DMS153 treated with DMSO at 0.1 percent for 48 hours (cell line): ENCODE measurements at regions not wholly inside any gene's neighbourhood (a gene's known extent, or its start where the extent isn't known, plus 50 kb on each side); places are given as distances from the start of the nearest gene placed in this dataset.

Experiments used
- DNase-seq: peaks from one replicate; lab custom pipeline; 2025; ENCODE audit not compliant: unreplicated experiment; lab: John Stamatoyannopoulos, UW

DNA sequence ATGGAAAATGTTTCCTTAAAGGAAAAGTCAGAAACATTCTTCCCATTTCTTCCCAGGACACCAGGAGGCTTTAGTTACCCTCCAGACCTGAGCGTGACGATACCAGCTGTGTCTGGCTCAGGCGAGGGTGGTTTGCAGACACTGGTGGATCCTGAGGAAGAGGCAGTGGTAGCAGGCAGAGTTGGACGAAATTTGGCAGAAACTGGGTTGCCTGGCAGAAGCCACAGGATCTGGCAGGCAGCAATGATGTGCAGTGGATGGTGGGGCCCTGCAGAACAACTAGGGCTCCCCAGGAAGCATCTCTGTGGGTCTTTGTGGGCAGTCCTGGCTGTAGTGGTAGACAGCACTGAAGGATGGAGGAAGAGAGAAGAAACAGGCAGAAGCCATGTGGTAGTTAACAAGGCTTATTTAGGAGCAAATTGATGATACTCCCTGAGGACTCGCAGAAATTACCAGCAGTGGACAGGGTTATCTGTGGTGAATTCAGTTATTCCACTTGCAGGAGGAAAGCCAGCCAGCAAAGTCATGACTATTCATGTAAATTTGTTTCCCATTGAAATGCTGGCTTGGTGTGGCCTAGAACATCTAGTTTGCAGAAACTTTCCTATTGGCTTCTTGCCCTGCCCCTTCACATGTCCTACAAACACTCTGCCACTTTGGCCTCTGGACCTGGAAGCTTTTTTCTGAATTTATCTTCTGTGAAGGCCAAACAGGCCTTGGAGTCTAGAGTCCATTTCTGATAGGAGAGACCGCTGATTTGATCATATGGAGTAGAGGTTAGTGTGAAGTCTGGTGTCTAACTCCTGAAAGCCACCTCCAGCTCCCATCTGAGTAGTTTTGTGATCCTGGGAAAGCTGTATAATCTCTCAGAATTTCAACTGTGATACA, 212.0 kb downstream of the DMRT2 start:
- DNase-seq = no peak

DNA sequence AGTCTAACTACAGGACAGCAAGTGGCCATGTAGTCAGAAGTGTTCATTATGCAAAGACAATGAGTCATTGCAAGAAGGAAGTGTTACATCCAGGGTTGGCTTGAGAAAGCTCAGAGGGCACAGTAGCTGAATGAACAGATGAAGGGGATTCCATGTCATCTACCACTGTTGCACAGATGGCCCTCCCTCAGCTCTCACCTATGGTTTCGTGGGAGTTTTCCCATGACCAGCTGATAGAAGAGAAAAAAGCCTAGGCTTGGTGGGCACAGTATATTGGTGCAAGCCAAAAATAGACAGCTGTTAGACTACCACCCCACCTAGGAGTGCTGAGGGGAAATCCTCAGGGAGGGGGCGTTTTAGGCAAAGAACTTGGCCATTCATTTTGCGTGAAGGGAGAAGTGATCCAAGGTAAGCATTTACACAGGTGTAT, 217.0 kb downstream of the DMRT2 start:
- DNase-seq = no peak

DNA sequence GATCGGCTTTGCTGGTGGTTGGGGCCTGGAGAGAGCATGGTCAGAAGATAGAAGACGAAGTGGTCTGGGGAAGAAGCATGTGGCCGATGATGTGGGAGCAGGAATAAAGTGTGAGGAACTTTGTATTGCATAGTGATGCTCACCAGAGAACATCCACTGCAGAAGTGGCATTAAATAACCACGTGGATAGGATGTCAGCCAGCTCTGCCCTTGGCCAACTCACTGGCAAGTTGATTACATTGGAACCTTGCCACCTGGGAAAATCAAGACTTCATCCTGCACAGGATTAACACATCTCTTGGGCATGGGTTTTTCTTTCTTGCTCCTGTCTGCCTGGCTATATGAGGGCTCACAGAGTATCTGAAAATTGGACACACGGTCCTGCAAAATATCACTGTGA, 217.4 kb downstream of the DMRT2 start:
- DNase-seq = no peak

DNA sequence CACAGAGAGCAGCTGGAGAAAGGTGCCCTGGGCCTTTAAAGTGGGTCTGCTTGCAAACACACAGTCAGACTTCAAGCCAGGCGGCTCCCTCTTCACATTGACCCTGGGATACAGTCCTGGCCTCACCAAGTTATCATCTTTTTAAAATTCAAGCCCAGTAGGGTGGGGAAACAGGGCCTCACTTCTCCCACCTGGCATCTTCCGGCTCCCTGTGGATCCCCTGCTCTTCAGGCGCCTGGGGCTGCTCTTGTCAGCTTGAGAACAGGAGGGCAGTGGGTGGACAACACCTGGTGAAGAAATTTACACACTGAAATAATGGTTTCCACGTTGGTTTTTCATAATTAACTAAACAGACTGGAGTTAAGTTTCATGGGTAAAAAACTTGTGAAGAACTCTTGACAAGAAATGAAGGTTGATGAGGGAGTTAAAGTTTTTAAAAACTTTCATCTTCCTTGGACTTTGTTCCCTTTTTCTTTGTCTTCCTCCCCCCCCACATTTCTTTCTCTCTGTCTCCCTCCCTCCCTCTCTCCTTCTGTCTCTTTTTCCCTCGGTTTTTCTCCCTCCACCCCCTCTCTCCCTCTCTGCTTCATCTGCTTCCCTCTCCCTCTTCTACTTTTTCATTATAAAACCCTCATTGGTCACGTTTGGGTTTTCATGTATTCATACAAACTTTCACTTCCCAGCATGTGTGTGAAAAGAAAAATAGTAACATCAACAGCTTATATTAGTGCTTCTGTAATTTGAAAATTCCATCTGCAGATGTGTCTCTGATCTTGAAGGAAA, 219.6 kb downstream of the DMRT2 start:
- DNase-seq = no peak

DNA sequence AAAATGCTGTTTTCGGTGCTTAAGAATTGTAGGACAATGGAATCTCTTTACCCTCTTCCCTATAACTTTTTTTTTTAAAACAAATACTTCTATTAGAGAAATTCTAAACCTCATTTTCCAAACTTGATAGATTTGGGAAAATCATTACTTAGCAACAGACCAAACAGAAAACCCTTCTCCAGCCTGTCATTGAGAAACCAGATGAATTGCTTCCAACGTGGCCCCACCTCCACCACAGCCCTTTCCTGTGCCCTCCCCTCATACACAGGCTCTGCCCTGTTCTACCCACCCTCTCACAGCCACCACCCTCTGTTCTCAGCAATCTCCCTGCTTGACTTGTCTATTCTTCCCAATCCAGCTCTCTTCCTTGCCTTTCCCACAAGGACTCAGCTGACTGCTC, 221.2 kb downstream of the DMRT2 start:
- DNase-seq = no peak

DNA sequence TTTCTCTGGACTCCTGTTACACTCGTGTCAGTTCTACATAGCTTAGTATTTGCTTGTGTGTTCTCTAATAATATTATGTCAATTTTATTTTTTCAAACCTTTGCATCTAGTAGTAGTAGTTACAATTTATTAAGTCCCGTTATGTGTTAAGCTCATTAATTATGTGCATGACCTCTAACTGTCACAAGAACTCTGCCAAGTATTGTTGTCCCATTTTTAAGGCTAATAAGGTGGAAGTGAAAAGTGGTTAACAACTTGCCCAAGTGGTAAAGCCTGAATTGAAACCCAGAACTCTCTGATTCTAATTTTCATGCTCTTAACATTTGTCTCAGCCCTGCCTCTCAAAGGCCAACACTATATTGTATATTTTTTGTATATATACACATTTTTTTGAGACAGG, 221.6 kb downstream of the DMRT2 start:
- DNase-seq = no peak

DNA sequence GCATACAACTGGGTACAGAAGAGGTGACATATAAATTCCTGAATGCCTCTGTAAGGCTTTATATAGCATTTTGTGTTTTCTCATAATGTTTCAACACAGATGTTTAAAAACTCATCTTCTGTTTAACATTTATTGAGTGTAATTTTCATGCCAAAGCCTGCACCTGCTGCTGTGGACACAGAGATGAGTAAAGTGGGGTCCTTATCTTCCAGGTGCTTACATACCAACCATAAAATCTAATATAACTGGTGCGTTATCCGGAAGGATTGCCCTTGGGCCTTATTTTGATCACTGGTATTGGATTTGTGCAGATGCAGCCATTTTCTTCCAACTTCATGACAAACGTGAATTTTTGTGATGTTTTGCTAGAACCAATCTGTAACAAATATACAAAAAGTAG, 222.3 kb downstream of the DMRT2 start:
- DNase-seq = no peak

DNA sequence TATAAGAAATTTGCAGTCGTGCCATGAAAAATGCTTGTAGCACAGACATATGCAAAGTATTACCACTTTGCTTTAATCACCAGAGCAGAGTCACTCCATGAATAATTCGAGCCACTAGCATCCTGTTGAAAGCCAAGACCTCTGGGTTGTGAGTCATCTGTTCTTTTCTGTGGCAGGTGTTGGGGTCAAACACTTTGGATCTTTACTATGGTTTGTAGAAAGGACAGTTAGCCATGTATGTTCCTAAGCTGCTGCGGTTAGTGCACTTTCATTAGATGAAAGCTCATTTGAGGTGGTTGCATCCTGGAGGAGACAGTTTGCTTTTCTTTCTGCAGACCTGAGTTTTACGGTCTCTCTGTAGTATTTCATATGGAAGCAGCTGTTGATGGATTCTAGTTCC, 223.7 kb downstream of the DMRT2 start:
- DNase-seq = no peak

DNA sequence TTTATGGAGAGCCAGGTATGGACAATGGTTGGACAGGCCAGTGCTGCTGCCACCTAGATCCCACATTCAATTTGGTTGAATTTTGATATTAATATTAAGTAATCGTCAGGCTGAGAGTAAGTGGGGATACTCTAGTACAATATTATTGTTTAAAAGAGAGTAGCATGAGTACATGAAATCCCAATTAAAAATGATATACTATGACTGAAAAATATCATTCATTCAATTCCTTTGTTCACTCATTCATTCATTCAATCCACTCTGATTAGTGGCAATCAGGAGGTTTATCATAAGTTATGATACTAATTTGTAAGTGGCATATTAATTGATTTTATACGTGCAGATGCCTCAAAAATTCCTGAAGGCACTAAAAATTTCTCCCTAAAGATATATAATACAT, 224.2 kb downstream of the DMRT2 start:
- no peak for DNase-seq

DNA sequence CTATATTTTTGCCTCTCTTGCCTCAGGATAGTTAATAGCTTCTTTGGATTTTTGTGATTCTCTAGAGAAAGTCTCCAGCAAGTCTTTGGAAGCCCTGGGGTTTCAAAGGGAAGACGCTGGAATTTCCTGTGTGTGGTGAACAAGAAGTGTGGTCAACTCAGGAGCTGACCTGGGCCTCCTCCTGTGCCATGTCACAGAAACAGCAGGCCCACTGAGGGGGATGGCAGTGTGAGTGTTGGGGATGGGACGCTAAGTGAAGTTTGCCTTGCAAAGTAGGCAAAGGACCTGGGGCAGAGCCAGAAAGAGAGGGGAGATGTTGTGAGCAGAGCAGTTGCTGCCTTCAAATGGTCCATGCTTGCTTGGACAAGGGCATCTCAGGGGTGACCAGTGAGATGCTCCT, 226.3 kb downstream of the DMRT2 start:
- no peak for DNase-seq

DNA sequence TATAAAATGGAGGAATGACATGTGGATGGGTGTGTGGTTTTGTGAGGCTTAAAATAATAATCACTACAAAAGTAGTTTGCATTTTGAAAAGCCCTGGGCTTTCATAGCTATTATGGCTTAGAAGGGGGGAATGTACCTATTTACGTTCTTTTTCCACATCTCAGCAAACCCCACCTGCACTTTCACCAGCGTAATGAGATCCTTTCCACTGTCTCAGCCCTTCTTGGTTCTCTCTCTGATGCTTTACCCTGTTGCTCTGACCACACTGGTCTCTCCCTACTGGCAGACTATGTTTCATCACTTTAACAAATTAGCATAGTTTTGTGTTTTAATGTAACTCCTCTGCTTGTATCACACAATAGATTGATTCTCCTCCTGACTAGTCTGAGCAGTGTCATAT, 234.6 kb downstream of the DMRT2 start:
- no peak for DNase-seq

DNA sequence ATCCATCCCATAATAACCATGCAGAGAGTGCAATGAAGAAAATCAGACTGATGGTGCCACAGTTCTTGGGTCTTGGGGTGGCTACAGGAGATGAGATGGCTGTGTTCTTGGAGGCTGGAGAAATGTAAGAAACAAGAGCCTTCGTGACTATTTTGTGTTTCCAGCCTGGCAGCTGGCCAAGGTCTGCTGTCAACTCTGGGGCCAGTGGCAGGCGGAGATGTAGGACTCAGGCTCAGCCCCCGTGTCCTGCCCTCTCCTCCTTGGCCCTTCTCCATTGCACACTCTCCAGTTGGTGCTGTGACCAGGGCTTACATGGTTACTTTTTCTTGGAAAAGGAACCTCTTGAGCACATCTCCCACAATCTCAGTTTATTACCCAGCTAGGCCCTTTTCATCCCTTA, 235.4 kb downstream of the DMRT2 start:
- DNase-seq = no peak

DNA sequence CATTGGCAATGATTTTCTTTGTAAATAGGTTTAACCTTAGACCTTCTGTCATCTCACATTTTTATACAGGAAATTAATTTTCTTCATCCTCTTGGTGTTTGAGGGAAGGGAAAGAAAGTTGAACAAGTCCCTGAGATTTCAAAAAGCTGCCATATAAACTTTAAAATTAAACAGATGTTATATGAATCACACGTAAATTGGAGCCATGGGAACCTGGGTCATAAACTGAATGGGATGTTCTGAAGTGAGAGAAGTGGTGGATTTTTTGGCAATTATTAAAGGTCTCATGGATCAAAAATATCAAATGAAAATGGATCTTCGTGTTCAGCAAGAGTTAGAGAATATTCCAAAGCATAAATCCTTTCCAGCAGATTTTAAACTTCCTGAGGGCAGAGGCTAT, 242.2 kb downstream of the DMRT2 start:
- no peak for DNase-seq

DNA sequence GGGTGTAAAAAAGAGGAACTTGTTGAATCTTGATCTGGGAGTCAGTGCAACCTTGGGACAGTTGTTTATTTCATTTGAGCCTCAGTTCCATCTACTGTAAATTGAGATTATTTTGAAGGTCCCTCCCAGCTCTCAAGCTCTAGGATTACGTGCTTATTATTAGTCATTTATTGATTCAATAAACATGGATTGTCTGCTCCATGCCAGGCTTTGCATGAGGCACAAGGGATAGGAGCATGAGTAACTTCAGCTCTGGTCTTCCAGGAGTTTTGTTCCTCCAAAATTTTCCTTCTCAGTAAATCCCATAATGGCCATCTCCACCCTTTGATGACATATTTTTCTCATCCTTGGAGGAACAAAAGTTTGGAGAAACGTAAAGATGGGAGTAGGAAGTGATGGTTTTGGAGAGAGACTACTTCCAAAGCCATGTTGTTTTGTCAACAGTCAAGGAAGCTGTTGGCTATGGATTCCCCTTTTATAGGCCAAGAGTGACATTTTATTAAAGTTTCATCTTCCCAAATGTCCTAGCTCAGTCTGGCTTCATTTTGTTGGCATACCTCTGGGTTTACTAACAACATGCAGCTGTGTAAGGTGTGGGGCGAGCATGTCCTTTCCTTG, 244.6 kb downstream of the DMRT2 start:
- DNase-seq = no peak

DNA sequence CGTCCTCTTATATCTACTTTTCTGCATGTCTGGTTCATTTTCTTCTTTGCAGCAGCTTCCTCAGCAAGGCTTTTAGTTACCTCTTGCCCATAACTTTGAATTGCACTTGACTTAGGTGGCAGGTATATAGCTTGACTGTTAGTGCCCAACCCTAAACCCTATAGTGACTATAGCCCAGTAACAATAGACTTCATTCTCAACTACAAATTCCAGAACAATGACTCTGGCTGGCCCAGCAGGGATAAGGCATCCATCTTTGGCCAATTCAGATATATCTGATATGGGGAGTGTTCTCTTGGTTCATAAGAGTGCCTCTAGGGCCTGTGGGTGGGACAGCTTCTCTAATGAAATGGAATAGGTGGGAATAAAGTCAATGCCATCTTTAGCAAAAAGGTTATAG, 246.2 kb downstream of the DMRT2 start:
- DNase-seq = no peak

DNA sequence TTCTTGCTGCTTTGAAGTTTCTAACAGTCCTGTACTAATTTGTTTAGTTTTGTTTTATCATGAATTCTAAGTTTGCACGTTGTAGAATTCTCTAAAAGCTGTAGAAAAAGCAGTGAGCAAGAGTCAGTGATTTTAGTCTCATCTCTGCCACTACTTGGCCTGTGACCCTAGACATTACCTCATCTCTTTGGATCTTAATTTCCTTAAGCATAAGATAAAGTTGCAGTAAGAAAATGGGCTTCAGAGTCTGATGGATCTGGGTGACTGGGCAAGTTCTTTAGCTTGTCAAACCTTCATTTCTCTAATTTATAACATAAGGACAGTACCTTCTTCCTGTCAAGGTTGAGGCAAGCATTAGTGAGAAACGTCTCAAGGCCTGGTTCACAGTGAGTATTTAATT, 247.9 kb downstream of the DMRT2 start:
- no peak for DNase-seq

DNA sequence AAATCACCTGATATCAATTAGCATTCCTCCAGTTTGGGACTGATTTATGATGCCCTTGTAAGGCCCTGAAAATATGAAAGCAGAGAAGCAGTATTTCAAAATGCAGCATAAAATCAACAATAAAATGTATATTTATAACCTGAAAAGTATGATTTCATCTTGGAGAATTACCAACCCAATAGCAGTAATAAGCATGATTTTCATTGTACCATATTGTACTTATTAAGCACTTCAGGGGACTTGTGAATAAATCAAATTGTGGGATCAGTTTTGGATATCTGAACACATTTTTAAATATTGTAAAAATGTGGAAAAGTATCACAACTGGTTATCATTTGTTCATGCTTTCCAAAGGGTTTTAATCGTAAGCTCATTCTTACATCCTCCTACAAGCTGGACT, 250.8 kb downstream of the DMRT2 start:
- DNase-seq = no peak

DNA sequence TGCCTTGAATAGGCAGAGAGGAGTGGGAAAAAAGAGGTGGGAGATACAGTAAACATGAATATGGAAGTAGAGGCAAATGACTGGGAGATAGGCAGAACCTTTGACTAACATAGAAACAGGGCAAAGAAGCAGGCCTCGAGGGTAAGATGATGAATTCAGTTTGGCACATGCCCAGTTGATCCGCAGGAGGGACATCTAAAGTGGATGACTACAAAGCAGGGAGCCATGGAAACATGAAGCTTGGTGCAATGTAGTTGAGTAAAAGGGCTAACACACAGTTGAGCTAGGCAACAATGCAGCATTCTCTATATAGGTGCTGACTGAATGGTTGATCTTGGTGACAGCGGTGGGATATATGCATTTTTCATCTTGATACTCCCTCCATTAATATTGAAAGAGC, 253.8 kb downstream of the DMRT2 start:
- no peak for DNase-seq

DNA sequence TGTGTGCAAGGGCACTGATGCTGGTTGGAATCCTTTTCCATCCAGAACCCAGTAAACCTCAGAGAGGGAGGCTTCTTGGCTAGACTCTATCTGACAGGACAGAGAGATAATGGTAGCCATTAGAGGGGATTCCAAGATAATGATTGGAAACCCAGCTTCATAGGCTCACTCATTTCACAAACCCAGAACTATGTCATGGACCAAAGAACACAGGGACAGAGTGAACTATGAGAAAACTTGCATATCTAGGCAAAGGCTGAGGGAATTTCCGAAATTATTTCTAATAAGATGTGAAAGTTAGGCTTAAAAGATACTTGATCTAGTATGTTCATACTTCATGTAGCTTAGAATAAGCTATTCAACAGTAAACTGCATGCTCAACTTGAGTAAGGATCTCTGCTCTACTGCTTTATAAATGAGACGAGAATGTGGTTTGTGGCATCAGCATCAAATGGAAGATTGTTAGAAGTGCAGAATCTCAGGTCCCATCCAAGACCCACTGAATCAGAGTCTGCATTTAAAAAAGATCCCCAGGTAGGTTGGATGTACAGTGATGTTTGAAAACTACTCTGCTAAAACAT, 261.4 kb downstream of the DMRT2 start:
- DNase-seq = no peak

DNA sequence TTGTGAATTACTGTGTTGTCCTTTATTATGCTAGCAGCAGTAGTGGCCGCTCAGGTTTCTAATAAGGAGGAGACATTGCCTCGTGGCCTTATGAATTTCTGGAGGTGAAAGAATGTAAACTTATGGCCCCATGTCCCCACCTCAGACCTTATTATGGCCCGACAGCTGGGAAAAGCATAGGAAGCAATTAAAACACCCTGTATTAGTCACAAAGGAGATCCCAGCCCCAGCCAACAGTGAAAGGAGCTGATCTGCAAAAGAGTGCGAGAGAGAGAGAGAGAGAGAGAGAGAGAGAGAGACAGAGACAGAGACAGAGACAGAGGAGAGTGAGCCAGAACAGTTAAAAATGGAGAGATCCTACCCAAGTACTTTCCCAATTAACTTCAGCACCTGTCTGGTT, 269.3 kb downstream of the DMRT2 start:
- no peak for DNase-seq

DNA sequence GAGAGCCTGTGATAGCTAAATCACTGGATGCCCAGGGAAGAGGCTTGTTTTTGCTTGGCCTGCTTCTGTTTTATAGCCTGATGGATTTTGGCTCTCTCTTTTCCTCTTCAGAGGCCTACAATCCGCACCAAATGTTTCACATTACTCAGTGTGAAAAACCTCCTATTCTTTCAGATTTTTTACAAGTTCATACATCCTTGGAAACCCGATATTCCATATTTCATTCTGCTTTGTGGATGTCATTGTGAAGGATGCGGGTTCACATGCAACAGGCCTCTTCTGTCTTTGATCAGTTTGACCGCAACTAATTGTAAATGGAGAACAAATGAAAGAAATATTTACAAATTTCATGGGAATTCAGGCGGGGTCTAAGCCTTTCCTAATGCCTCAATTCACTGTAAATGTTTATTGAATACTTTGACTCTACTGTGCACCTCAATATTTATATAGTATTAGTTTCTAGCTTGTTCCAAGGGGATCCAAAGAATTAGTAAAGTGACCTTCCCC, 269.9 kb downstream of the DMRT2 start:
- DNase-seq = no peak
